Fibroblast of lung (primary cell): ENCODE measurements at regions not wholly inside any gene's neighbourhood (a gene's known extent, or its start where the extent isn't known, plus 50 kb on each side); places are given as distances from the start of the nearest gene placed in this dataset.

Experiments used
- DNase-seq, 2 donors: peaks; one replicate each; pipeline versions ENCODE4 v3.0.0 to v3.0.0-alpha.2; 2010; ENCODE audit warnings: low read depth in 2 of 2
- H2AFZ ChIP-seq: 2 replicates; pipeline ENCODE4 v1.5.1; 2012; ENCODE audit warnings: low read length, control low read depth, inconsistent platforms
- H3K27ac ChIP-seq: 2 replicates; pipeline ENCODE4 v1.5.1; 2011; ENCODE audit warnings: low read length, control low read depth; ENCODE audit not compliant: insufficient read depth
- H3K27me3 ChIP-seq: 2 replicates; pipeline ENCODE4 v1.5.1; 2011; ENCODE audit warnings: mild to moderate bottlenecking, low read length; ENCODE audit not compliant: control insufficient read depth, insufficient read depth
- H3K36me3 ChIP-seq: 2 replicates; pipeline ENCODE4 v1.5.1; 2011; ENCODE audit warnings: low read length; ENCODE audit not compliant: control insufficient read depth, insufficient read depth
- H3K4me1 ChIP-seq: 2 replicates; pipeline ENCODE4 v1.5.1; 2011; ENCODE audit warnings: low read length; ENCODE audit not compliant: control insufficient read depth, insufficient read depth; ENCODE audit errors: extremely low read depth
- H3K4me2 ChIP-seq: 2 replicates; pipeline ENCODE4 v1.5.1; 2011; ENCODE audit warnings: low read length, control low read depth; ENCODE audit not compliant: insufficient read depth; ENCODE audit errors: extremely low read depth
- H3K4me3 ChIP-seq, 4 experiments: fragments of 200-600 bp in 1 of 4; sonication (generic) in 1 of 4; replicated peaks in 1 of 4; 2 replicates each; pipeline ENCODE4 v1.5.1; 2011 to 2016; ENCODE audit warnings: low read length in 4 of 4, low read depth in 3 of 4, mild to moderate bottlenecking in 3 of 4, control low read depth in 2 of 4, inconsistent platforms in 1 of 4, mixed read lengths in 1 of 4; ENCODE audit not compliant: insufficient read depth in 1 of 4; ENCODE audit errors: control extremely low read depth in 1 of 4
- H3K79me2 ChIP-seq: 2 replicates; pipeline ENCODE4 v1.5.1; 2012; ENCODE audit warnings: mild to moderate bottlenecking, low read length, inconsistent platforms; ENCODE audit not compliant: control insufficient read depth, insufficient read depth
- H3K9ac ChIP-seq: 2 replicates; pipeline ENCODE4 v1.5.1; 2011; ENCODE audit warnings: mild to moderate bottlenecking, low read length, control low read depth; ENCODE audit not compliant: insufficient read depth
- H3K9me3 ChIP-seq: 2 replicates; pipeline ENCODE4 v1.5.1; 2012; ENCODE audit warnings: low read depth, low read length; ENCODE audit not compliant: control insufficient read depth, insufficient read depth
- H4K20me1 ChIP-seq: 2 replicates; pipeline ENCODE4 v1.5.1; 2011; ENCODE audit warnings: low read length; ENCODE audit not compliant: control insufficient read depth, insufficient read depth; ENCODE audit errors: extremely low read depth
- EZH2 ChIP-seq: IDR thresholded peaks from 2 replicates; pipeline ENCODE4 v1.5.1; 2012; ENCODE audit warnings: low read length, control low read depth, mild to moderate bottlenecking; ENCODE audit errors: missing control alignments
- TF ChIP-seq, protein P1 (sequence below), 2 donors: IDR thresholded peaks in 1 of 2; conservative IDR thresholded peaks in 1 of 2; 1 replicate in 1 of 2; 2 replicates in 1 of 2; pipeline ENCODE4 v1.5.1; 2011 to 2012; ENCODE audit warnings: low read length in 2 of 2, control low read depth in 1 of 2, inconsistent platforms in 1 of 2, low read depth in 1 of 2, mild to moderate bottlenecking in 1 of 2

DNA sequence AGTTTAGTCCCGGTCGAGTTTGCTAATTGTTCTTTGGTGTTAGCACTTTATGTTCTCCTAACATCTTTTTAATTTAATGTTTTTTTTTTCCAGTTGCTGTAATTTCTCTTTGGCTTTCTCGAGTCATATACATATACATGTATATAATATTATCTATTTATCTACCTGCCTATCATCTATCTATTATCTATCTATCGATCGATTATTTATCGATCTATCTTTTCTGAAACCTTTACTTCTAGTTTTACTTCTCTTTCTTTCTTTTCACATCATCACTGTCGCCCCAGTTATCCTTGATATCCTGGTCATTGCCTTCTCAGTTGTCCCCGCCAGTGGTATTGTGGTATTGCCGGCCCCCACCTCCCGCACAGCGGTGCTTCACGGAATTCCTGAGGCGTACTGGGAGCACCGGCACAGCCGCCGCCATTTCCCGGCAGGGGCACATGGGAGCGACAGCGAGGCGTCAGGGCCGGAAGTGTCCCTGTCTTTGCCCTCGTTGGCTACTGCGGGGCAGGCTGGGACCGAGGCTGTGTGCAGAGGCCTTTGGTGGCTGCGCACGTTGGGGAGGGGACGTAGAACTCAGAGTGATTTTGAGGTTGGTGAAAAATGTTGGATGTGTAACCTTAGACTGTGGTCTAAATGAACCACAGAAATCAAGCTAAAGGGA lies 101.1 kb downstream of the NUF2 start:
- H3K4me2 ChIP-seq: no peak overlapping the region
- TF ChIP-seq, protein P1, sequence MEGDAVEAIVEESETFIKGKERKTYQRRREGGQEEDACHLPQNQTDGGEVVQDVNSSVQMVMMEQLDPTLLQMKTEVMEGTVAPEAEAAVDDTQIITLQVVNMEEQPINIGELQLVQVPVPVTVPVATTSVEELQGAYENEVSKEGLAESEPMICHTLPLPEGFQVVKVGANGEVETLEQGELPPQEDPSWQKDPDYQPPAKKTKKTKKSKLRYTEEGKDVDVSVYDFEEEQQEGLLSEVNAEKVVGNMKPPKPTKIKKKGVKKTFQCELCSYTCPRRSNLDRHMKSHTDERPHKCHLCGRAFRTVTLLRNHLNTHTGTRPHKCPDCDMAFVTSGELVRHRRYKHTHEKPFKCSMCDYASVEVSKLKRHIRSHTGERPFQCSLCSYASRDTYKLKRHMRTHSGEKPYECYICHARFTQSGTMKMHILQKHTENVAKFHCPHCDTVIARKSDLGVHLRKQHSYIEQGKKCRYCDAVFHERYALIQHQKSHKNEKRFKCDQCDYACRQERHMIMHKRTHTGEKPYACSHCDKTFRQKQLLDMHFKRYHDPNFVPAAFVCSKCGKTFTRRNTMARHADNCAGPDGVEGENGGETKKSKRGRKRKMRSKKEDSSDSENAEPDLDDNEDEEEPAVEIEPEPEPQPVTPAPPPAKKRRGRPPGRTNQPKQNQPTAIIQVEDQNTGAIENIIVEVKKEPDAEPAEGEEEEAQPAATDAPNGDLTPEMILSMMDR (conservative IDR thresholded peaks at IDR 0.05 in 1 of 2, IDR thresholded peaks at IDR 0.05 in 1 of 2; ENCODE audit: low read depth in 1 of 2, low read length in 2 of 2): no peak
- no peak for TF ChIP-seq EZH2

DNA sequence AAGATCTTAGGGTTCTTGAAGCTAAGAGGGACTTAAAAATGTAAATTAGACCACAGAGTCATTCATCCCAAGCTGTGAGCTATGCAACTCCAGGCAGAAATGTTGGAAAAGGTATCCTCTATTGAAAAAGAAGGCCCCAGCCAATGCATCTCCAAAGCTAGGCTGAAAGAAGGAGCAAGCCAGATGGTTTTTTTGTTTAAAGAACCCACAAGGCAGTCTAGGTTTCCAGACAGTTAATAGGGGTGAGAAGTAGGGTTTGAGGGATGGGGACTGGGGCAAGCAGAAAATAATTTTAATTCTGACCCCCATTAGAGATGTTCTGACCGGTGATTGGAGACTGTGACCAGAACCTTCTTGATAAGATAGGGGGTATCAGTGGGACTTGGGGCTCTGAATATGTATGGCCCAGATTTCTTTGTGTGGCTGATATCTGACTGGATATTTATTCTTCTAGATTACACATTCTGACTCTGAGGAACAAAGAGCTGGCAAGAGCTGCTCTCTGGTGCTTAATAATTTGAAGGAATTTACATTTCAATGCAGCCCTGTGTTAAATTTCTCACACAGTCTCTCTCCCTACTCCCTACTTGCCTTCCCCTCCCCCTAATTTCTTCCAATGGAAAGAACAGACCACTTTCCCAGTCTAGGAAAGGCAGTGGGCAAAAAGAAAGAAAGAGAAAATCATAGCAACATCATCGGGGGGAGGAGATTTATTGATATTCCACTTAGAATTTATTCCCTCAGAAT lies 104.9 kb downstream of the NUF2 start:
- H3K27ac ChIP-seq: no peak overlapping the region
- no peak for DNase-seq
- TF ChIP-seq EZH2: no peak
- TF ChIP-seq, protein P1 (conservative IDR thresholded peaks at IDR 0.05 in 1 of 2, IDR thresholded peaks at IDR 0.05 in 1 of 2; ENCODE audit: low read depth in 1 of 2, low read length in 2 of 2): no peak
- H3K9ac ChIP-seq: no peak overlapping the region
- H3K27me3 ChIP-seq: peaks cover 3% of the 10 kb centered on the region
- H4K20me1 ChIP-seq: no peaks in the 10 kb centered on the region
- no peaks in the 10 kb centered on the region for H3K79me2 ChIP-seq
- H3K9me3 ChIP-seq: no peaks in the 10 kb centered on the region
- no peaks in the 10 kb centered on the region for H3K4me1 ChIP-seq
- no peak overlapping the region for H2AFZ ChIP-seq
- H3K4me2 ChIP-seq: no peak overlapping the region
- H3K36me3 ChIP-seq: no peaks in the 10 kb centered on the region
- H3K4me3 ChIP-seq: no peak overlapping the region

More for the DNA sequence above, 101.1 kb downstream of the NUF2 start:
- Histone ChIP-seq H3K36me3 (no peaks in the 10 kb centered on the region), H3K9me3 (no peaks in the 10 kb centered on the region), H3K27ac (no peak overlapping the region), H3K9ac (no peak overlapping the region), H3K4me3 (no peak overlapping the region), H3K27me3 (peaks cover 3% of the 10 kb centered on the region), H2AFZ (no peak overlapping the region), H3K79me2 (no peaks in the 10 kb centered on the region), H3K4me1 (no peaks in the 10 kb centered on the region), H4K20me1 (no peaks in the 10 kb centered on the region)
- DNase-seq: no peak

DNA sequence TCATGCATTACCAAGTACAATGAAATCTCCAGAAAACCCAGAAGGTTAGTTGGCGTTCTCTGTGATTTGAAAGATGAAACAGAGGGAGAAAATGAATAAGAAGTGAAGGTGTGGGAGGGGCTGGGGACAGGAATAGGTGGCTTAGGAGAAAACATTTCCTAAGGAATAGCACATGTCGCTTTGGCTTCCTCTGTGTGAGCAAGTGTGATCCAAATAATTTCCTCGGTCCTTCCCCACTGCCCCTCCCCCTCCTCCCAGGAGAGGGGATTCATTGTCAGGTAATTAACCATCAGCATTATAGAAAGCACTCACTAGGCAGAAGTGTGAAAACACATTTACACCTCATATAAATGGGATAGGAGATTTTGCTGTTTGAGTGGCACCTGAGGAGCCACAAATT lies 105.5 kb downstream of the NUF2 start:
- Histone ChIP-seq H3K4me2 (no peak overlapping the region), H3K36me3 (no peaks in the 10 kb centered on the region), H3K9ac (no peak overlapping the region), H3K27me3 (peaks cover 3% of the 10 kb centered on the region), H3K4me1 (no peaks in the 10 kb centered on the region), H3K9me3 (no peaks in the 10 kb centered on the region), H3K27ac (no peak overlapping the region), H3K4me3 (no peak overlapping the region), H3K79me2 (no peaks in the 10 kb centered on the region), H4K20me1 (no peaks in the 10 kb centered on the region), H2AFZ (no peak overlapping the region)
- no peak for TF ChIP-seq EZH2
- TF ChIP-seq, protein P1 (conservative IDR thresholded peaks at IDR 0.05 in 1 of 2, IDR thresholded peaks at IDR 0.05 in 1 of 2; ENCODE audit: low read depth in 1 of 2, low read length in 2 of 2): no peak
- no peak for DNase-seq
